ENCODE measurements at regions not wholly inside any gene's neighbourhood (a gene's known extent, or its start where the extent isn't known, plus 50 kb on each side); places are given as distances from the start of the nearest gene placed in this dataset.

- Histone ChIP-seq H3K79me1 (ENCODE audit: low read depth in 1 of 2, low read length in 2 of 2) (no peaks in the 10 kb centered on the region), H2BK20ac (ENCODE audit: low read depth, low read length) (no peak overlapping the region), H3K18ac (ENCODE audit: low read depth, low read length) (no peak overlapping the region), H3K4me1 (ENCODE audit: control insufficient read depth, insufficient read depth, low read length) (no peaks in the 10 kb centered on the region), H3K4me2 (ENCODE audit: low read depth, low read length) (no peak overlapping the region), H3K9me1 (ENCODE audit: insufficient read depth, low read length) (no peaks in the 10 kb centered on the region), H2AK5ac (ENCODE audit: low read depth, low read length) (no peak overlapping the region), H2BK15ac (ENCODE audit: low read depth, low read length) (no peak overlapping the region), H4K91ac (ENCODE audit: insufficient read depth, low read depth, low read length) (no peak overlapping the region), H2BK5ac (ENCODE audit: low read depth, low read length, poor library complexity, severe bottlenecking) (no peak overlapping the region), H4K8ac (ENCODE audit: low read depth in 2 of 2, low read length in 2 of 2) (no peak overlapping the region), H3K4me3 (ENCODE audit: insufficient read depth, low read depth, low read length) (no peak overlapping the region), H3K9ac (ENCODE audit: low read depth, low read length) (no peak overlapping the region), H4K5ac (ENCODE audit: low read depth, low read length) (no peak overlapping the region), H3K56ac (ENCODE audit: extremely low read depth, insufficient read depth, low read length) (no peak overlapping the region), H3K9me3 (ENCODE audit: control insufficient read depth, insufficient read depth, low read length) (peaks cover 8% of the 10 kb centered on the region; the same call in 1 of the 2 replicates), H2AFZ (replicated peaks; ENCODE audit: low read length, poor library complexity) (no peak overlapping the region), H3K27me3 (ENCODE audit: control insufficient read depth, insufficient read depth, low read length) (no peaks in the 10 kb centered on the region), H3K36me3 (ENCODE audit: control insufficient read depth, insufficient read depth, low read length) (no peaks in the 10 kb centered on the region), H2BK120ac (ENCODE audit: low read depth, low read length) (no peak overlapping the region), H3K27ac (ENCODE audit: insufficient read depth, low read length) (no peak overlapping the region), H3K14ac (replicated peaks; ENCODE audit: low read depth, low read length) (no peak overlapping the region), H3K4ac (ENCODE audit: low read depth, low read length) (no peak overlapping the region), H4K20me1 (ENCODE audit: insufficient read depth, low read length) (no peaks in the 10 kb centered on the region), H3K23ac (ENCODE audit: low read depth, low read length) (no peak overlapping the region), H2AK9ac (replicated peaks; ENCODE audit: low read depth, low read length, poor library complexity) (no peak overlapping the region)
- WGBS, 2 experiments (ENCODE audit: extremely low coverage in 2 of 2, insufficient read length in 1 of 2), result 67% methylated on average over 2 of the region's 3 CpGs; no CpG with 5 or more reads in 1 of the 2 experiments
- ChIA-PET CTCF (no interaction called here), POLR2A (ENCODE audit: unreplicated experiment) (no interaction called here)
- in situ Hi-C loops (cut with MboI; ENCODE audit: low sequenced_read_pairs), result no loop called here
- DNase-seq (no peak), ATAC-seq (ENCODE audit: low read depth) (no peak)
- TF ChIP-seq ELK1 (IDR thresholded peaks at IDR 0.05; ENCODE audit: borderline replicate concordance, low read depth, low read length), result no peak
- no peak for TF ChIP-seq BHLHE40 (IDR thresholded peaks at IDR 0.05; ENCODE audit: low read depth, low read length)
- no peak for TF ChIP-seq FOS (IDR thresholded peaks at IDR 0.05; ENCODE audit: low read depth, low read length)
- TF ChIP-seq SMC3 (IDR thresholded peaks at IDR 0.05; ENCODE audit: low read depth, low read length), result no peak
- TF ChIP-seq CTCF (conservative IDR thresholded peaks at IDR 0.05; ENCODE audit: low read depth, low read length), result no peak
- TF ChIP-seq POLR2A (IDR thresholded peaks at IDR 0.05; ENCODE audit: low read depth, low read length), result no peak
- no peak for TF ChIP-seq RAD21 (IDR thresholded peaks at IDR 0.05; ENCODE audit: low read length)
- TF ChIP-seq CHD1 (IDR thresholded peaks at IDR 0.05; ENCODE audit: low read depth, low read length), result no peak
- TF ChIP-seq USF2 (IDR thresholded peaks at IDR 0.05; ENCODE audit: low read depth, low read length), result no peak
- no peak for TF ChIP-seq NFE2L2 (IDR thresholded peaks at IDR 0.05; ENCODE audit: low read depth, low read length)
- TF ChIP-seq MAFK (IDR thresholded peaks at IDR 0.05; ENCODE audit: low read depth, low read length), result no peak
- no peak for TF ChIP-seq MXI1 (IDR thresholded peaks at IDR 0.05; ENCODE audit: borderline replicate concordance, low read depth, low read length)
- dilution Hi-C loops (cut with HindIII; ENCODE audit: low sequenced_read_pairs, unreplicated experiment), result no loop called here
- BruUV-seq (replicated peaks), result no TSS peak
- intact Hi-C loops (cut with micrococcal nuclease), result no loop called here
Observed at GRCh38 chr9:31321686-31322085, 1062.8 kb upstream of the ACO1 start.
